ENCODE measurements at regions not wholly inside any gene's neighbourhood (a gene's known extent, or its start where the extent isn't known, plus 50 kb on each side); places are given as distances from the start of the nearest gene placed in this dataset.
"Not testable (repeated sequence)": the region's sequence is repeated elsewhere in the genome, so short reads cannot be mapped to it uniquely, and the experiment has no call there.

GRCh38 chr7:131149429-131149773 lies 178.3 kb upstream of the MKLN1 start:
- DNase-seq: no peak

DNA sequence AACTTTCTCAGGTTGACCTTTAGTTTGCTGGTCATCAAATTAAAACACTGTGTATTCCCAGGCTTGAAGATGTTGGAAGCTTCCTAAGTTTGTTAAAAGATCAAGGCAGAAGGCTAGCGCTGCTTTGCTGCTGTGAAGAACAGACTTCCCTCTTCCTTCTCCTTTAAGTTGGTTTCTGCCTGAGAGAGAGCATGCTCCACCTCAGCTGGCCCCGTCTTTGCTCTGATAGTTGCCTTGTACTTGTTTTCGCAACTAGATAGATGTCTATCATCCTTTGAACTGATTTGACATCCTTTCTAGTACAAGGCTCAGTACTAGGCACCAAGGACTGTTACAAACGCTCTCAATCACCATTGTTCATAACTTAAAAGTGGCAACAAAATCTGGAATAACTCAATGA lies 177.8 kb upstream of the MKLN1 start:
- DNase-seq: no peak

- no peak for DNase-seq
Observed at GRCh38 chr7:131151034-131151433, 176.6 kb upstream of the MKLN1 start.

DNA sequence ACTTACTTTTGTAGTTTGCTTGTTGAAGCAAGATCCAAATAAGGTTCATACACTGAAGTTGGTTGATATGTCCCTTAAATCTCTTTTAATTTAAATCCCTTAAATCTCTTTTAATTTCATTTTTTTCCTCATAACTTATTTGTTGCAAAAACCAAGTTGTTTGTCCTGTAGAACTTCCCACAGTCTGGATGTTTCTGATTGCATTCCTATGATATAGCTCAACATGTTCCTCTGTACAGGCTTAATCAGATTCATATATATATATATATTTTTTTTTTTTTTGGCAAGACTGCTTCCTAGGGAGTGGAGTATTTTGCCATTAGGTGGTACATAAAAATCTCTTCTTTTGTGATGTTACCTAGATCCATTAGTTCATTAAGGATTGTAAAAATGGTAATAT lies 174.9 kb upstream of the MKLN1 start:
- no peak for DNase-seq

DNA sequence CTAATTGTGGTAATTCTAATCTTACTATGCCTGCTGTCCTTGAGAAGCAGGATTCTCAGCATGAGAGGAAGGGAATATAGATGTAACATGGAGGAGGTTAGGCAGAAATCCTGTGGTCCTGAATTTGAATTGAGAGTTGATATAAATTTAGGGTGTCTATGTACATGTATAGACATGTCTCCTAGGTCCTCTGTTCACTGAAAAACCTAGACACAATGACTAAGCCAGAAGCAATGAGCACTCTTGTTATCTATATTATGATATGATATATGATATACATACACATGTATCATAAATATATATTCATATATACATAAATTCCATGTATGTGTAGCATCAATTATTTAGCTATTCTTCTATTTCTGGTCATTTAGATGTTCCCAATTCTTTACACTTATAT lies 173.3 kb upstream of the MKLN1 start:
- no peak for DNase-seq

DNA sequence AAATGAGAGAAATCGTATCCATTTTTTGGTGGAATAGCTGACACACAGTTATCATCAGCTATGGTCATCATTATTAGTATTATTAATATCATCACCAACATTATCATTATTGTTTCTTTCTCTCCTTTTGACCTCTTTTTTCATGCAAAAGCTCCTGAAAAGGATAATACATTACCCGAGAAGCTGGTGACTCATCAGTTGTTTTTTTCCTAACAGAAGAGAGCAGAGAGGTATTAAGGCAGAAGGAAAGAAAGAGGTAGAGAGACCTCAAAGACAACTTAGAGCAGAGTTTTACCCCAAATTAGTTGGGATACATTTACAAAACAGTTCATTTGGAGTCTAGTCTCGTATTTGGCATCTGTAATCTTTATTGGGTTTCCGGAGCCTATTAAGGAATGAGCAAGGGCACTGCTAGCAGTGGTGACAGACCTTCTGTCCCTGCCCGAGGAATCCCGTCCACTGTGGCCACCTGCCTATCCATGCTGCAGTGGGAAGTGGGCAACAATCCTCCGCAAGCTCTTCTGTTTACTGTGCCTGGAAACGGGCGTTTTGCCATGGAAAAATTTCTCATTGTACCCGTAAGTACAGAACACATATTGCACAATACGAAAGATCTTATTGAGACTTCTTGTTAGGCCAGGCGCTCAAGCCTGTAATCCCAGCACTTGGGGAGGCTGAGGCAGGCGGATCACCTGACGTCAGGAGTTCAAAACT lies 170.0 kb upstream of the MKLN1 start:
- no peak for DNase-seq

DNA sequence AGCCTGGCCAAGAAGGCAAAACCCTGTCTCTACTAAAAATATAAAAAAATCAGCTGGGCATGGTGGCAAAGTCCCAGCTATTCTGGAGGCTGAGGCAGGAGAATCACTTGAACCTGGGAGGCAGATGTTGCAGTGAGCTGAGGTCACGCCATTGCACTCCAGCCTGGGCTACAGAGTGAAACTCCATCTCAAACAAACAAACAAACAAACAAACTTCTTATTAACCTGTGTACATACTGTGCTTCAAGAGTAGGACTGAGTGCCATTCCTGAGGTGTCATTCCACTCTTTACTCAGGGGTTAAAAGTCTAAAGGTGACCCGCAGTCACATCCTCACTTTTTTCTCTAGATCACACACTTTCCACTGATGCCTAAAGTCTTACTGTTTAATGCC lies 169.4 kb upstream of the MKLN1 start:
- not testable (repeated sequence) for DNase-seq

DNA sequence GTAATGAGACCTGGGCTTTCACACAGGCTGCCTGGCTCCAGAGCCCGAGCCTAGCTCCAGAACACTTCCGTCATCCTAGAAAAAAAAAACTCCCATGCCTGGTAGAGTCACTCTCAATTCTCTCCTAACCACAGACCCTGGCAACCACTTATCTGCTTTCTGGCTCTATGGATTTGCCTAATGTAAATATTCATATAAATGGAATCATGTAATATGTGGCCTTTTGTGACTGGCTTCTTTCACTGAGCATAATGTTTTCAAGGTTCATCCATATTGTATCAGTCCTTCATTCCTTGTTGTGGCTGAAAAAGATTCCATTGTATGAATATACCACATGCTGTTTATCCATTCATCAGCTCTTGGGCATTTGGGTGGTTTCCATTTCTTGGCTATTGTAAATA lies 167.7 kb upstream of the MKLN1 start:
- DNase-seq: no peak

DNA sequence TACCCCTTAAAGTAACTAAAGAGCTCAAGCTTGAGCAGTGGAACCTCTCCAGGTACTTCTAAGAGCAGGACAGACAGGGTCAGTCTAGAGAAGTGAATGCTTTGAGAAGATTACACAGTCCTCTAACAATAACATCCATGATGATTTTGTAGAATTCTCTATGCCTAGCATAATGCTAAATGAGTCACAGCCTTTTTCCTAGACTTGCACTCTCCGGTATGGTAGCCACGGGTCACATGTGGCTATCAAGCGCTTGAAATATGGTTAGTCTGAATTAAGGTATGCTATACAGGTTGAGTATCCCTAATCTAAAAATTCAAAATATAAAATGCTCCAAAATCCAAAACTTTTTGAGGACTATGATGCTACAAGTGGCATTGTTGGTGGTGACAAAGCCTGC lies 166.6 kb upstream of the MKLN1 start:
- no peak for DNase-seq

DNA sequence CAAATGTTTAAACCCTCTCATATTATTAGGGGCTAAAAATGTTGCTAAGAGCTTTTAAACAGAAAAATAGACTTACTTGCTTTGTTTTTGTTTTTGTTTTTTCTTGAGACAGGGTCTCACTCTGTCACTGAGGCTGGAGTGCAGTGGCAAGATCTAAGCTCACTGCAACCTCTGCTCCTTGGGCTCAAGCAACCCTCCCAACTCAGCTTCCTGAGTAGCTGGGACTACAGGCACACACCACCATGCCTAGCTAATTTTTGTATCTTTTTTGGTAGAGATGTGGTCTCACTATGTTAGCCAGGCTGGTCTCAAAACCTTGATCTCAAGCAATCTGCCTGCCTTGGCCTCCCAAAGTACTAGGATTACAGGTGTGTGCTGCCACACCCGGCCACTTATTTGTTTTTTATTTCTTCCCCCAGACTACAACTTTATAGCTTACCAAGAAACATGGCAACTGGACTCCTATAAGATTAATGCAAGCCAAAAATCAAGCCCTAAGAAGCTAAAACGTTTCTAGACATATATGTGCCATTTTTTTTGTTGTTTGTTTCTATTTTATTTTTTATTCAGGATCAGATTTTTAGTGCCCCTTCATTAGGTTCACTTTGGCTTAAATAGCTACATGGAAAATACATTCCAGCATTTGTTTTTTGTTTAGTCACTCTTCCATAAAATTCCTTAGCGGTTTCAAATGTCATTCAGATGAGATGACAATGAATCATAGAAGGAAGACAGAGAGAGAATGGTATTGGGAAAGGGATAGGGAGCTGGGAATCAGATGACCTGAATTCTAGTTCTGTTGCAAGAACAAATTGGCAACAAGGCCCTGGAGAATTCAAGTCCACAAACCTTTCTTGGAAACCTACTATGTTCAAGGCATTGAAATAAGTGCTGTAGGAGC lies 163.4 kb upstream of the MKLN1 start:
- peak; percentile 3 for DNase-seq

- no peak for DNase-seq
Observed at GRCh38 chr7:131166066-131166465, 161.6 kb upstream of the MKLN1 start.

DNA sequence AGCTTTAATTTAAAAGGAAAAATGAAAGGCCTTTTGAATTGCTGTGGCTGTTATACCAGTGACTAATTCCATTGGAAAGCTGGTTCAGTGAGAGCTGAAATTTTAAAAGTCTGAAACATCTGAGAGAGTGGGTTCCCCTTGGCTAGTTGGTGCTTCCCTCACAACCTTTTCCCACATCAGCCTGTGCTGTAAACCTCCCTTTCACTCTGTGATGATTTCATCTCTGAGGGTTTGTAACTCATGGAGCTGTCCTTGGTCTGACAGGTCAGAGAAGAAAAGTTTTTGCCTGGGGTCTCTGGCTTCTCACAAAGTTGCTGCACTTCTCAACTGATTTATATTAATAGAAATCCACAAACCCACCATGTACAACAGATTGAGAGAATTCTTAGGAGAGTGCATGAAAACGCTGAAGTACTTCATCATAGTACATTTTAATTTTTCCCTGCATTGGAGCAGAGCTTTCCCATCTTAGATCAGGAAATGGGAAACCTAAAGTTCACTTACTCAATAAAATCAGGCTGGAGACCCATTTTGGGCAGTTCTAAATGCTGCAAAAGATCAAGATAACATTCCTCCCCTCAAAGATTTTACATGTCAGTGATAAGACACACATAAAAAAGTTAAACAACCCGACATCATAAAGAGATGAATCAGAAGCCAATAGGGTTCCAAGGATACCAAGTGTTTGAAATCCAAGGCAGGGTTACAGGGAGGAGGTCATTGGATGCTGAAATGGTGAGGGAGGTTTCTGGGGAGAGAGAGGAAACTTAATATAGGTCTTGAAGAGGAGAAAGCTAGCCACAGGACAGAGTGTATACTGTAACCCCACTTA lies 157.0 kb upstream of the MKLN1 start:
- peak; percentile 8 for DNase-seq

DNA sequence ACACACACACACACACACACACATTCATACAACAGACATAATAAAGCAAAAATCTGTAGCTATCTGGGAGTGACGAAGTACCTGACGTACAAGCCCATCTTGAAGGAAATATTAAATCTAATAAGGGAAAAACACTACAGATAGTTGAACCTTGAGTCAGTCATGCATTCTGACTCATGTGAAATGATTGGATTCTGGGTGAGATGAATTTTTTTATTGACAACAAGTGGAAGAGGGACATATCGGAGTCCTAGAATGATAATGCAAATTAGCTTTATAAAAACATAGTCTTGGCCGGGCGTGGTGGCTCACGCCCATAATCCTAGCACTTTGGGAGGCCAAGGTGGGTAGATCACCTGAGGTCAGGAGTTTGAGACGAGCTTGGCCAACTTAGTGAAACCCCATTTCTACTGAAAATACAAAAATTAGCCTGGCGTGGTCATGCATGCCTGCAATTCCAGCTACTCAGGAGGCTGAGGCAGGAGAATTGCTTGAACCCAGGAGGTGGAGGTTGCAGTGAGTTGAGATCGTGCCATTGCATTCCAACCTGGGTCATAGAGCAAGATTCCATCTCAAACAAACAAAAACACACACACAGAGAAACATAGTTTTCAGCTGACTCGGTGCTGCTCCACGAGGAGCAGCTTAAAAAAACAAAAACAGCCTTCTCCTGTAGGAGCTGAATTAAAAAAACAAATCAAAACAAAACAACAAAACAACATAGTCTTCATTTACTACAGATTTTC lies 154.4 kb upstream of the MKLN1 start:
- DNase-seq: no peak

- DNase-seq: no peak
Observed at GRCh38 chr7:131174391-131174790, 153.3 kb upstream of the MKLN1 start.

- no peak for DNase-seq
Observed at GRCh38 chr7:131174855-131175254, 152.8 kb upstream of the MKLN1 start.

DNA sequence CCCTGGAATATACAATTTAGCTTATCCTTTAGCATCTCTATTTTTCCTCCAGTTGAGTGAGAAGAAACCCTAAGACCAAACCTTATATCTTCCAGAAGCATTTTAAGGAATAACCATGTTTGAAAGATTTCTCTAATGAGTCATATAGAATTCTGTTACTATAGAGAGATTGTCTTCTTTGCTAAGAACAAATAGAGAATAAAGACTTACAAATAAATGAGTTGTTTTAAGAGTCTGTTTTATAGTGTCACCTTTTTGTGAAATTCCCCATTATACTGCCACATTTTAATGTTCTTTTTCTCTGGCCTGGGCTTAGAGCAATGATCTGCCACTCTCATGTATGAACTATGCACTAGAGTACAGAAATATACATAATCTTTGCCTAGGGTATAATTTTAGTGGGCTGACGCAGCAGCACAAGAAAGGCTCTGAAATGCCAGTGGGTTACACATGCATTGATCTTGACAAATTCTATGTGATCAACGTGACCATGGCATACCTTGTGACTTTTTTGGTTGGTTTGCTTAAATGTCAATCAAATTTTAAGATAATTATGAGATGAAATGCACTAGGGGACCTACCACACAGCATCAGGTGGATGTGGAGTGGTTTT lies 145.1 kb upstream of the MKLN1 start:
- no peak for DNase-seq

DNA sequence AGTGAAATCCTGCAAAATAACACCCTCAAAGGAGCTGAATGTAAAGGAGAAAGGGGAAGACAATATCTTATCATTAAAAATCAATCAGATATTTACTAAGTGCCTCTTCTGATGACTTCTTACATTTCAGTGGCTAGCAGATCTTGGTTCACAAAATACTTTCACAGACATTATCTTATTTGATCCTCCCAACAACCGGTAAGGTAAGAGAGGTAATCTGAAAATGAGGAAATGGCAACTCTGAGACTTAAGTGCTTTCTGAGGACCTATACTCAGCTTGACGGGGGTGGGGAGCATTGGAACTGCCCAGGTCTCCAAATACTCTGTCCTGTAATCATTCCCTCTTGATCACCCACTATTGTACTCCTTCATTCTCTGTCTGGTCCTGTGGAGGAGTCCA lies 144.6 kb upstream of the MKLN1 start:
- no peak for DNase-seq

- DNase-seq: no peak
Observed at GRCh38 chr7:131183611-131184119, 144.0 kb upstream of the MKLN1 start.

- DNase-seq: no peak
Observed at GRCh38 chr7:131186816-131187215, 140.9 kb upstream of the MKLN1 start.

GRCh38 chr7:131188367-131189339 lies 139.0 kb upstream of the MKLN1 start:
- peak; percentile 20 for DNase-seq

DNA sequence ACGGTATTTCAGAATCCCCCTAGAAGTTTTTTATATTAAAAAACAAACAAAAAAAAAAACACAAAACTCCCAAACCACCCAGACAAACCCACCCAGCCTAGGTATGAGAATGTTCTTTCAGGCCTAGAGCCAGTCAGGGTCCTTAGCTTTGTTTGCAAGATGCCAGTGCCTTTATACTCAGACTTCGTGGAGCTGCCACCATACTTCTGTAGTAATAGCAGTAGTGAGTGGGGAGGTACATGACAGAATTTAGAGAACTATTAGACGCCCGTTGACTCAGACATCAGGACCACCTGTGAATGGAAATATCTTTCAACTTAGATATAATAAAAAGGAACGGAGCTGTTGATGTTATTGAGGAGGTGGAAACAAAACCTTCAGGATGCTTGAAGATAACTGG lies 138.2 kb upstream of the MKLN1 start:
- DNase-seq: no peak

Measured in dermis blood vessel endothelial cell (primary cell).